H1 (cell line): ENCODE measurements at regions not wholly inside any gene's neighbourhood (a gene's known extent, or its start where the extent isn't known, plus 50 kb on each side); places are given as distances from the start of the nearest gene placed in this dataset.

ENCODE experiments used
- ASH2L ChIP-seq: fragments of 200-600, 300-600 bp; sonication (generic); IDR thresholded peaks from one replicate; pipeline ENCODE4 v1.7.1; 2017; ENCODE audit warnings: low read length
- CHD1 ChIP-seq: IDR thresholded peaks from 2 replicates; pipeline ENCODE4 v1.6.1; 2012; ENCODE audit warnings: low read depth, low read length, improper control_type of control experiment
- JUN ChIP-seq: IDR thresholded peaks from 2 replicates; pipeline ENCODE4 v1.6.1; 2011; ENCODE audit warnings: low read depth, mild to moderate bottlenecking, improper control_type of control experiment, low read length
- KDM1A ChIP-seq: fragments of 200-600, 300-600 bp; sonication (generic); IDR thresholded peaks from 2 replicates; pipeline ENCODE4 v1.7.1; 2016; ENCODE audit warnings: mild to moderate bottlenecking, low read length, borderline replicate concordance
- PHF8 ChIP-seq: fragments of 200-600 bp; sonication (generic); conservative IDR thresholded peaks from 2 replicates; pipeline ENCODE4 v1.7.1; 2012; ENCODE audit warnings: low read depth, mild to moderate bottlenecking, inconsistent platforms, low read length, moderate library complexity
- TF ChIP-seq, protein P1 (sequence below): fragments of 300-600 bp; sonication (generic); IDR thresholded peaks from 2 replicates; pipeline ENCODE4 v1.7.1; 2012; ENCODE audit warnings: low read length, moderate library complexity, mild to moderate bottlenecking, inconsistent platforms; ENCODE audit not compliant: insufficient replicate concordance

DNA sequence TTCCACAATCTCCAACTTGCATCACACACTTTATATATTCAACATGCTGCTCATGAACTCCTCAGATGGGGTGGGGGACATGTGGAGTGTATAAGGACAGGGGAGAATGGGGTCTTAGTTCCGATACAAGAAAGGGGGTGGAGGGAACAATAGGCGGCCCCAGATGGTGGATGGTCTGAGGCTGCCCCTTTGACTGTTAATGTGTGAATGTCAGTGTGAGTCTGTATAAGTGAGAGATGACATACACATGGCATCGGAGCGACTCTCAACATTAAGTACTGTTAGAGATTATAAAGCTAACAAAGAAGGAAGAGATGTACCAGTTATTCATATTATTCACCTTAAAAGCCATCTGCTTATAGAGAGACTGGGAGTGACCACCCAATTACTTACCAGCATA lies 193.1 kb downstream of the AXIN2 start (continued):
- TF ChIP-seq, protein P1, sequence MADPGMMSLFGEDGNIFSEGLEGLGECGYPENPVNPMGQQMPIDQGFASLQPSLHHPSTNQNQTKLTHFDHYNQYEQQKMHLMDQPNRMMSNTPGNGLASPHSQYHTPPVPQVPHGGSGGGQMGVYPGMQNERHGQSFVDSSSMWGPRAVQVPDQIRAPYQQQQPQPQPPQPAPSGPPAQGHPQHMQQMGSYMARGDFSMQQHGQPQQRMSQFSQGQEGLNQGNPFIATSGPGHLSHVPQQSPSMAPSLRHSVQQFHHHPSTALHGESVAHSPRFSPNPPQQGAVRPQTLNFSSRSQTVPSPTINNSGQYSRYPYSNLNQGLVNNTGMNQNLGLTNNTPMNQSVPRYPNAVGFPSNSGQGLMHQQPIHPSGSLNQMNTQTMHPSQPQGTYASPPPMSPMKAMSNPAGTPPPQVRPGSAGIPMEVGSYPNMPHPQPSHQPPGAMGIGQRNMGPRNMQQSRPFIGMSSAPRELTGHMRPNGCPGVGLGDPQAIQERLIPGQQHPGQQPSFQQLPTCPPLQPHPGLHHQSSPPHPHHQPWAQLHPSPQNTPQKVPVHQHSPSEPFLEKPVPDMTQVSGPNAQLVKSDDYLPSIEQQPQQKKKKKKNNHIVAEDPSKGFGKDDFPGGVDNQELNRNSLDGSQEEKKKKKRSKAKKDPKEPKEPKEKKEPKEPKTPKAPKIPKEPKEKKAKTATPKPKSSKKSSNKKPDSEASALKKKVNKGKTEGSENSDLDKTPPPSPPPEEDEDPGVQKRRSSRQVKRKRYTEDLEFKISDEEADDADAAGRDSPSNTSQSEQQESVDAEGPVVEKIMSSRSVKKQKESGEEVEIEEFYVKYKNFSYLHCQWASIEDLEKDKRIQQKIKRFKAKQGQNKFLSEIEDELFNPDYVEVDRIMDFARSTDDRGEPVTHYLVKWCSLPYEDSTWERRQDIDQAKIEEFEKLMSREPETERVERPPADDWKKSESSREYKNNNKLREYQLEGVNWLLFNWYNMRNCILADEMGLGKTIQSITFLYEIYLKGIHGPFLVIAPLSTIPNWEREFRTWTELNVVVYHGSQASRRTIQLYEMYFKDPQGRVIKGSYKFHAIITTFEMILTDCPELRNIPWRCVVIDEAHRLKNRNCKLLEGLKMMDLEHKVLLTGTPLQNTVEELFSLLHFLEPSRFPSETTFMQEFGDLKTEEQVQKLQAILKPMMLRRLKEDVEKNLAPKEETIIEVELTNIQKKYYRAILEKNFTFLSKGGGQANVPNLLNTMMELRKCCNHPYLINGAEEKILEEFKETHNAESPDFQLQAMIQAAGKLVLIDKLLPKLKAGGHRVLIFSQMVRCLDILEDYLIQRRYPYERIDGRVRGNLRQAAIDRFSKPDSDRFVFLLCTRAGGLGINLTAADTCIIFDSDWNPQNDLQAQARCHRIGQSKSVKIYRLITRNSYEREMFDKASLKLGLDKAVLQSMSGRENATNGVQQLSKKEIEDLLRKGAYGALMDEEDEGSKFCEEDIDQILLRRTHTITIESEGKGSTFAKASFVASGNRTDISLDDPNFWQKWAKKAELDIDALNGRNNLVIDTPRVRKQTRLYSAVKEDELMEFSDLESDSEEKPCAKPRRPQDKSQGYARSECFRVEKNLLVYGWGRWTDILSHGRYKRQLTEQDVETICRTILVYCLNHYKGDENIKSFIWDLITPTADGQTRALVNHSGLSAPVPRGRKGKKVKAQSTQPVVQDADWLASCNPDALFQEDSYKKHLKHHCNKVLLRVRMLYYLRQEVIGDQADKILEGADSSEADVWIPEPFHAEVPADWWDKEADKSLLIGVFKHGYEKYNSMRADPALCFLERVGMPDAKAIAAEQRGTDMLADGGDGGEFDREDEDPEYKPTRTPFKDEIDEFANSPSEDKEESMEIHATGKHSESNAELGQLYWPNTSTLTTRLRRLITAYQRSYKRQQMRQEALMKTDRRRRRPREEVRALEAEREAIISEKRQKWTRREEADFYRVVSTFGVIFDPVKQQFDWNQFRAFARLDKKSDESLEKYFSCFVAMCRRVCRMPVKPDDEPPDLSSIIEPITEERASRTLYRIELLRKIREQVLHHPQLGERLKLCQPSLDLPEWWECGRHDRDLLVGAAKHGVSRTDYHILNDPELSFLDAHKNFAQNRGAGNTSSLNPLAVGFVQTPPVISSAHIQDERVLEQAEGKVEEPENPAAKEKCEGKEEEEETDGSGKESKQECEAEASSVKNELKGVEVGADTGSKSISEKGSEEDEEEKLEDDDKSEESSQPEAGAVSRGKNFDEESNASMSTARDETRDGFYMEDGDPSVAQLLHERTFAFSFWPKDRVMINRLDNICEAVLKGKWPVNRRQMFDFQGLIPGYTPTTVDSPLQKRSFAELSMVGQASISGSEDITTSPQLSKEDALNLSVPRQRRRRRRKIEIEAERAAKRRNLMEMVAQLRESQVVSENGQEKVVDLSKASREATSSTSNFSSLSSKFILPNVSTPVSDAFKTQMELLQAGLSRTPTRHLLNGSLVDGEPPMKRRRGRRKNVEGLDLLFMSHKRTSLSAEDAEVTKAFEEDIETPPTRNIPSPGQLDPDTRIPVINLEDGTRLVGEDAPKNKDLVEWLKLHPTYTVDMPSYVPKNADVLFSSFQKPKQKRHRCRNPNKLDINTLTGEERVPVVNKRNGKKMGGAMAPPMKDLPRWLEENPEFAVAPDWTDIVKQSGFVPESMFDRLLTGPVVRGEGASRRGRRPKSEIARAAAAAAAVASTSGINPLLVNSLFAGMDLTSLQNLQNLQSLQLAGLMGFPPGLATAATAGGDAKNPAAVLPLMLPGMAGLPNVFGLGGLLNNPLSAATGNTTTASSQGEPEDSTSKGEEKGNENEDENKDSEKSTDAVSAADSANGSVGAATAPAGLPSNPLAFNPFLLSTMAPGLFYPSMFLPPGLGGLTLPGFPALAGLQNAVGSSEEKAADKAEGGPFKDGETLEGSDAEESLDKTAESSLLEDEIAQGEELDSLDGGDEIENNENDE, result no peak
- TF ChIP-seq PHF8, result no peak
- no peak for TF ChIP-seq KDM1A
- TF ChIP-seq ASH2L, result no peak
- TF ChIP-seq JUN, result no peak
- TF ChIP-seq CHD1, result no peak
- TF ChIP-seq, all 59 proteins: peak for 0
